Neuron (in vitro differentiated cells): ENCODE measurements at regions not wholly inside any gene's neighbourhood (a gene's known extent, or its start where the extent isn't known, plus 50 kb on each side); places are given as distances from the start of the nearest gene placed in this dataset.
"Not testable (repeated sequence)": the region's sequence is repeated elsewhere in the genome, so short reads cannot be mapped to it uniquely, and the experiment has no call there.

Experiments used
- H2AFZ ChIP-seq: one replicate; pipeline ENCODE4 v1.6.1; 2013; ENCODE audit warnings: low read depth, mild to moderate bottlenecking, inconsistent platforms, low read length, moderate library complexity
- H3K27me3 ChIP-seq: one replicate; pipeline ENCODE4 v1.6.1; 2013; ENCODE audit warnings: low read length; ENCODE audit not compliant: insufficient read depth
- H3K36me3 ChIP-seq: one replicate; pipeline ENCODE4 v1.6.1; 2013; ENCODE audit warnings: low read length; ENCODE audit not compliant: insufficient read depth
- H3K4me1 ChIP-seq: one replicate; pipeline ENCODE4 v1.6.1; 2013; ENCODE audit warnings: low read length; ENCODE audit not compliant: insufficient read depth
- H3K4me3 ChIP-seq: 2 replicates; pipeline ENCODE4 v1.5.1; 2013; ENCODE audit warnings: mild to moderate bottlenecking, low read length, moderate library complexity
- H3K9me3 ChIP-seq: one replicate; pipeline ENCODE4 v1.6.1; 2013; ENCODE audit warnings: low read length

DNA sequence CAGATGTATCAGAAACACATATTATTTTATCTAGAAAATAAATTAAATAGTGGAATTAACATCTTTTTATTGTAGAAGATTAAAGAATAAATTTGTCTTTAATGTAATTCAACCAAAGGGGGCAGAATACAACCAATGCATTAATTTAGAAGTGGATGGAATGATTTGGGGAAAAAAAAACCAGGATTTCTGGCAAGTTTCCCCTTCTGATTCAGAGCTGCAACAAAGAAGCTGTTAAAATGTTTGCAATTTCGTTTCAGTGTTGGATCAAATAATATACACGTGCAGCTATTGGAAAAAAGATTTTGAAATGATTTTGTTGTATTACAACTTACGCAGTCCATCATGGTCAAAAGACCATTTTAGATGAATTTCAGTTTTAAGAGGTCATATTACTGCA lies 71.6 kb upstream of the ZNF280D start:
- Histone ChIP-seq H3K9me3 (peaks cover 7% of the 10 kb centered on the region), H3K4me3 (no peak overlapping the region), H3K36me3 (no peaks in the 10 kb centered on the region), H3K4me1 (no peaks in the 10 kb centered on the region), H2AFZ (no peak overlapping the region), H3K27me3 (no peaks in the 10 kb centered on the region)

- H3K36me3 ChIP-seq: no peaks in the 10 kb centered on the region
- H3K9me3 ChIP-seq: peaks cover 7% of the 10 kb centered on the region
- no peak overlapping the region for H3K4me3 ChIP-seq
- no peaks in the 10 kb centered on the region for H3K27me3 ChIP-seq
- no peaks in the 10 kb centered on the region for H3K4me1 ChIP-seq
- H2AFZ ChIP-seq: no peak overlapping the region
Observed at GRCh38 chr15:56804279-56804678, 71.0 kb upstream of the ZNF280D start.

DNA sequence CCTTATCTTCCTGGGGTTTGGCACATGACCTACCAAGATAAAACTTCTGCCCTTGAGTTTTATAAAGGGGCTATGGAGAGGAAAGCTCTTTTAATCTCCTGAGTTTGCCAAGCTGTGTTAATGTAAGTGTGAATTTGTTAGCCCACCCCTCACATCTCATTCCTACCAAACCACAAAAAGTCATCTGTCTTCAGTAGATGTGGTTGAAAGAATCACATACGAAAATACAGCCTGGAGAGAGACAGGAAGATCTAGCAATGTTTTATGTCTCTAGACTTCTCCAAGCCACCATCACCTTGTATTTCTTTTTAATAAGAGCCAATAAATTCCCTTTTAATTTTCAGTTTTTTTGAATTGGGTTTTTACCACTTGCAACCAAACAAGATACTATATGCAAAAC lies 68.9 kb upstream of the ZNF280D start:
- H3K27me3 ChIP-seq: no peaks in the 10 kb centered on the region
- H3K36me3 ChIP-seq: no peaks in the 10 kb centered on the region
- H3K4me1 ChIP-seq: no peaks in the 10 kb centered on the region
- H2AFZ ChIP-seq: no peak overlapping the region
- no peaks in the 10 kb centered on the region for H3K9me3 ChIP-seq
- no peak overlapping the region for H3K4me3 ChIP-seq

DNA sequence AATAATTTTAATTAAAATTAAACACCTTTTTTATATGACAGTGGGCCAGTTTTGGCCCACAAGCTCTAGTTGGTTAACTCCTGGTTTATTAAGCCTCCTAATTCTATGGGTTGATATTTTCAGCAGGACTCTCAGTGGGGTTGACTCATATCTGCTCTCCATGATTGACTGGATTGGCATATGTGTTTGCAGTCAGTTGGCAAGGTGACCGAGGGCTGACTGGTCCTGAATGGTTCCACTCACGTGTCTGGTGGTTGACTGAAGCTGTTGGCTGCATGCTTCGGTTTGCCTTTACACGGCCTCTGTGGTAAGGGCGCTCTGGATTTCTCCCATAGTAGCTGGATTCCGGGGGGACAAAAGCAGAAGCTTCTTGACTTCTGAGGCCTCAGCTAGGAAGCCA lies 65.3 kb upstream of the ZNF280D start:
- H3K36me3 ChIP-seq: no peaks in the 10 kb centered on the region
- no peaks in the 10 kb centered on the region for H3K9me3 ChIP-seq
- no peaks in the 10 kb centered on the region for H3K27me3 ChIP-seq
- no peak overlapping the region for H2AFZ ChIP-seq
- no peak overlapping the region for H3K4me3 ChIP-seq
- H3K4me1 ChIP-seq: no peaks in the 10 kb centered on the region

DNA sequence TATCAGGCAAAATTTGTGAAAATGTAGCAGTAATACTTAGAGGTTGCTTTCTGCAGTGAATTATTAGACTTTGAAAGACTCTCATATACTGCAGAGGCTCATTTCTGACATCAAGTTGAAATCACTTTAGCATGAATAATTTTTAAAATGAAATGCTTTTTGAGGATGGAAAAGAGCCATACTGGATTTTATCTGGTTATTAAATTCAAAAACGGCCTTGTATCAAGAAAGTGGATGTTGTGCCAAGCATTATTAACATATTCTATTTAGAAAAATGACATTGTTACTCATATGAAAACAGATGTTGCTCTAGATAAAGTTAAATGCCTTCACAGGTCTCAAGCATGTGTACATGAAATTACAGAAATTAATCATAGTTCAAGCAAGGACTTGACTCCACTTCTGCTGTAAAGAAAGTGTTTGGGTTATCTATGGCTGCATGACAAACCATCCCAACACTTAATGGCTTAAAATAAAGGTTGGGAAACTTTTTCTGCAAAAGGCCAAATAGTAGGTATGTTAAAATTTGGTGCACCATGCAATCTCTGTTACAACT lies 64.5 kb upstream of the ZNF280D start:
- Histone ChIP-seq H3K9me3 (no peaks in the 10 kb centered on the region), H3K4me3 (no peak overlapping the region)

GRCh38 chr15:56795502-56795901 lies 62.2 kb upstream of the ZNF280D start:
- H3K4me1 ChIP-seq: no peaks in the 10 kb centered on the region
- no peaks in the 10 kb centered on the region for H3K36me3 ChIP-seq
- H3K27me3 ChIP-seq: no peaks in the 10 kb centered on the region
- H2AFZ ChIP-seq: no peak overlapping the region
- H3K9me3 ChIP-seq: no peaks in the 10 kb centered on the region
- H3K4me3 ChIP-seq: no peak overlapping the region

More for the DNA sequence above, 64.5 kb upstream of the ZNF280D start:
- Histone ChIP-seq H3K27me3 (no peaks in the 10 kb centered on the region), H3K4me1 (no peaks in the 10 kb centered on the region), H2AFZ (no peak overlapping the region), H3K36me3 (no peaks in the 10 kb centered on the region)

- H3K9me3 ChIP-seq: no peaks in the 10 kb centered on the region
- H3K27me3 ChIP-seq: no peaks in the 10 kb centered on the region
- H3K4me3 ChIP-seq: no peak overlapping the region
- H3K36me3 ChIP-seq: no peaks in the 10 kb centered on the region
- no peaks in the 10 kb centered on the region for H3K4me1 ChIP-seq
- H2AFZ ChIP-seq: no peak overlapping the region
Observed at GRCh38 chr15:56794553-56795329, 61.4 kb upstream of the ZNF280D start.

GRCh38 chr15:56794165-56794552 lies 60.9 kb upstream of the ZNF280D start:
- Histone ChIP-seq H2AFZ (no peak overlapping the region), H3K9me3 (no peaks in the 10 kb centered on the region), H3K4me1 (no peaks in the 10 kb centered on the region), H3K4me3 (no peak overlapping the region), H3K36me3 (no peaks in the 10 kb centered on the region), H3K27me3 (no peaks in the 10 kb centered on the region)

DNA sequence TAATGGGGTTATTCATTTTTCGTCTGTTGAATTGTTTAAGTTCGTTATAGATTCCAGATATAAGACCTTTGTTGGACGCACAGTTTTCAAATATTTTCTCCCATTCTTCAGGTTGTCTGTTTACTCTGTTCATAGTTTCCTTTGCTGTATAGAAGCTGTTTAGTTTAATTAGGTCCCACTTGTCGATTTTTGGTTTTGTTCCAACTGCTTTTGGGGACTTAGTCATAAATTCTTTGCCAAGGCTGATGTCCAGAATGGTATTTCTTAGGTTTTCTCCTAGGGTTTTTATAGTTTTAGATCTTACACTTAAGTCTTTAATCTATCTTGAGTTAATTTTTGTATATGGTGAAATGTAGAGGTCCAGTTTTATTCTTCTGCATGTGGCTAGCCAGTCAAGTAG lies 58.9 kb upstream of the ZNF280D start:
- Histone ChIP-seq H3K9me3 (no peaks in the 10 kb centered on the region), H3K4me1 (no peaks in the 10 kb centered on the region), H2AFZ (no peak overlapping the region), H3K4me3 (no peak overlapping the region), H3K27me3 (no peaks in the 10 kb centered on the region), H3K36me3 (no peaks in the 10 kb centered on the region)

DNA sequence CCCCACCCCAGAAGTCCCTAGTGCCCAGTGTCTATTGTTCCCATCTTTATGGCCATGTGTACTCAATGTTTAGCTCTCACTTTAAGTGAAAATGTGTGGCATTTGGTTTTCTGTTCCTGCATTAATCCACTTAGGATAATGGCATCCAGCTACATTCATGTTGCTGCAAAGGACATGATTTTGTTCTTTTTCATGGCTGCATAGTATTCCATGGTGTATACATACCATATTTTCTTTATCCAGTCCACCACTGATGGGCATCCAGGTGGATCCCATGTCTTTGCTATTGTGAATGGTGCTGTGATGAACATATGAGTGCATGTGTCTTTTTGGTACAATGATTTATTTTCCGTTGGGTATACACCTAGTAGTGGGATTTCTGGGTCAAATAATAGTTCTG lies 58.2 kb upstream of the ZNF280D start:
- H3K36me3 ChIP-seq, H3K4me1 ChIP-seq, H3K27me3 ChIP-seq, H3K4me3 ChIP-seq, H3K9me3 ChIP-seq, H2AFZ ChIP-seq: not testable (repeated sequence)

DNA sequence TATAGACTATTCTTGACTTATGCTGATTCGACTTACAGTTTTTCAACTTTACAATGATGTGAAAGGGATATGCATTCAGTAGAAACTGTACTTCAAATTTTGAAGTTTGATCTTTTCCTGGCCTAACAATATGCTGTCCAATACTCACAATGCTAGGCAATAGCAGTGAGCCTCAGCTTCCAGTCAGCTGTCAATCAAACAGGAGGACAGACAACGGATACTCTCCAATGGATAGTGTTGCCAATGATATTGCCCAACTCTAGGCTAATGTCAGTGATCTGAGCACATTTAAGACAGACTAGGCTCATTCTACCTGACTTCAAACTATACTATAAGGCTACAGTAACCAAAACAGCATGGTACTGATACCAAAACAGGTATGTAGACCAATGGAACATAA lies 55.0 kb upstream of the ZNF280D start:
- Histone ChIP-seq H3K9me3 (no peaks in the 10 kb centered on the region), H2AFZ (no peak overlapping the region), H3K4me3 (no peak overlapping the region), H3K27me3 (no peaks in the 10 kb centered on the region), H3K36me3 (no peaks in the 10 kb centered on the region), H3K4me1 (no peaks in the 10 kb centered on the region)

- H3K36me3 ChIP-seq: no peaks in the 10 kb centered on the region
- no peaks in the 10 kb centered on the region for H3K9me3 ChIP-seq
- no peaks in the 10 kb centered on the region for H3K27me3 ChIP-seq
- no peak overlapping the region for H3K4me3 ChIP-seq
- no peak overlapping the region for H2AFZ ChIP-seq
- no peaks in the 10 kb centered on the region for H3K4me1 ChIP-seq
Observed at GRCh38 chr15:56786966-56787365, 53.7 kb upstream of the ZNF280D start.

DNA sequence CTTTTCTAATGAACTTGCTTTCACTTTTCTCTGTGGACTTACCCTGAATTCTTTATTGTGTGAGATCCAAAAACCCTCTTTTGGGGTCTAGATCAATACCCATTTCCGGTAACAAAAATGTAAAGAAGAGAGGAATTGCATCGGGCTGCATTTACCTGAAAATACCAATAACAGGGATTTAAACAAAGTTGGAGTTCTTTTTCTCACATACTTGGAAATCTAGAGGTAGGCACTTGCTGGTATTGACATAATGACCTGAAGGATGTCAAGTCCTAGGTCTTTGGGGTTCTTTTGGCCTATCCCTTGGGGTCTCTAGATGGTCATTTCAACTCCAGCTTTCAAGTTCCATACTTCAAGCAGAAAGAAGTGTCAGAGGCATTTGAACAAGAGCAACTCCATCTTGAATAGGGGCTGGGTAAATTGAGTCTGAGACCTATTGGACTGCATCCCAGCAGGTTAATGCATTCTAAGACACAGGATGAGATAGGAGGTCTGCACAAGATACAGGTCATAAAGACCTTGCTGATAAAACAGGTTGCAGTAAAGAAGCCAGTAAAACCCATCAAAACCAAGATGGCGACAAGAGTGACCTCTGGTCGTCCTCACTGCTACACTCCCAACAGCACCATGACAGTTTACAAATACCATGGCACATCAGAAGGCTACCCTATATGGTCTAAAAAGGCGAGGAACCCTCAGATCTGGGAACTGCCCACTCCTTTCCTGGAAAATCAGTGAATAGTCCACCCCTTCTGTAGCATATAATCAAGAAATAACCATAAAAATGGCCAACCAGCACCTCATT lies 50.8 kb upstream of the ZNF280D start:
- Histone ChIP-seq H3K4me1 (no peaks in the 10 kb centered on the region), H2AFZ (no peak overlapping the region), H3K36me3 (no peaks in the 10 kb centered on the region), H3K9me3 (no peaks in the 10 kb centered on the region), H3K4me3 (no peak overlapping the region), H3K27me3 (no peaks in the 10 kb centered on the region)
